ENCODE measurements at regions not wholly inside any gene's neighbourhood (a gene's known extent, or its start where the extent isn't known, plus 50 kb on each side); places are given as distances from the start of the nearest gene placed in this dataset.

GRCh38 chr10:10848488-10849111, 169.1 kb upstream of the CELF2 start:
- ATAC-seq (ENCODE audit: low FRiP score): no peak
- DNase-seq (ENCODE audit: low spot score): no peak
- TF ChIP-seq CTCF (IDR thresholded peaks at IDR 0.05): no peak

GRCh38 chr10:10849306-10849705, 168.4 kb upstream of the CELF2 start:
- ATAC-seq (ENCODE audit: low FRiP score) (no peak), DNase-seq (ENCODE audit: low spot score) (no peak)
- no peak for TF ChIP-seq CTCF (IDR thresholded peaks at IDR 0.05)

GRCh38 chr10:10850214-10850613, 167.5 kb upstream of the CELF2 start:
- ATAC-seq (ENCODE audit: low FRiP score) (no peak), DNase-seq (ENCODE audit: low spot score) (no peak)
- no peak for TF ChIP-seq CTCF (IDR thresholded peaks at IDR 0.05)

GRCh38 chr10:10852464-10852863, 165.2 kb upstream of the CELF2 start:
- no peak for TF ChIP-seq CTCF (IDR thresholded peaks at IDR 0.05)
- no peak for DNase-seq (ENCODE audit: low spot score)
- ATAC-seq (ENCODE audit: low FRiP score): no peak

- DNase-seq (ENCODE audit: low spot score): no peak
- no peak for TF ChIP-seq CTCF (IDR thresholded peaks at IDR 0.05)
- no peak for ATAC-seq (ENCODE audit: low FRiP score)
These were observed 163.7 kb upstream of the CELF2 start for GRCh38 chr10:10853954-10854353.

GRCh38 chr10:10854725-10855124, 162.9 kb upstream of the CELF2 start:
- no peak for TF ChIP-seq CTCF (IDR thresholded peaks at IDR 0.05)
- ATAC-seq (ENCODE audit: low FRiP score) (no peak), DNase-seq (ENCODE audit: low spot score) (no peak)

- ATAC-seq (ENCODE audit: low FRiP score) (no peak), DNase-seq (ENCODE audit: low spot score) (no peak)
- no peak for TF ChIP-seq CTCF (IDR thresholded peaks at IDR 0.05)
These were observed 162.5 kb upstream of the CELF2 start for GRCh38 chr10:10855151-10855581.
